Tibial nerve (tissue), 4 donors: ENCODE measurements at regions not wholly inside any gene's neighbourhood (a gene's known extent, or its start where the extent isn't known, plus 50 kb on each side); places are given as distances from the start of the nearest gene placed in this dataset.

Source experiments
- DNase-seq, 2 donors: peaks; one replicate each; pipeline ENCODE4 v3.0.0-alpha.2; 2019; ENCODE audit warnings: low spot score in 2 of 2
- H3K27ac ChIP-seq, 4 donors: fragments of 200-600 bp; sonication (generic) in 3 of 4; one replicate each; pipeline ENCODE4 v1.5.1; 2017 to 2019; ENCODE audit warnings: mild to moderate bottlenecking in 1 of 4
- H3K27me3 ChIP-seq, 2 donors: fragments of 200-600 bp; sonication (generic) in 1 of 2; one replicate each; pipeline versions ENCODE4 v1.5.1 to v1.6.0; 2017 to 2019
- H3K36me3 ChIP-seq, 3 donors: fragments of 200-600 bp; sonication (generic); one replicate each; pipeline ENCODE4 v1.5.1; 2018 to 2019
- H3K4me1 ChIP-seq, 4 donors: fragments of 200-600 bp; sonication (generic) in 3 of 4; one replicate each; pipeline ENCODE4 v1.5.1; 2017 to 2019
- H3K4me3 ChIP-seq, 4 donors: fragments of 200-600 bp; sonication (generic) in 3 of 4; one replicate each; pipeline ENCODE4 v1.5.1; 2017 to 2019; ENCODE audit warnings: mild to moderate bottlenecking in 1 of 4, moderate library complexity in 1 of 4
- H3K9me3 ChIP-seq, 4 donors: fragments of 200-600 bp; sonication (generic) in 3 of 4; one replicate each; pipeline ENCODE4 v1.5.1; 2017 to 2019
- CTCF ChIP-seq, 5 experiments: fragments of 200-600 bp in 3 of 5; fragments of 450-650 bp in 2 of 5; sonication (generic) in 3 of 5; IDR thresholded peaks; one replicate each; pipeline ENCODE4 v1.5.1; 2016 to 2019; ENCODE audit warnings: antibody characterized with exemption in 5 of 5, mild to moderate bottlenecking in 3 of 5, moderate library complexity in 2 of 5
- EP300 ChIP-seq, 2 donors: sonication (generic); formaldehyde crosslinking; IDR thresholded peaks; one replicate each; pipeline ENCODE4 v1.6.1; 2017; ENCODE audit warnings: antibody characterized with exemption in 2 of 2, mild to moderate bottlenecking in 1 of 2
- POLR2A ChIP-seq, 2 donors: fragments of 450-650 bp; IDR thresholded peaks; one replicate each; pipeline ENCODE4 v1.6.1; 2017; ENCODE audit warnings: antibody characterized with exemption in 2 of 2, mild to moderate bottlenecking in 2 of 2, moderate library complexity in 2 of 2
- WGBS, 2 donors: methylation state at CpG; one replicate each; pipeline ENCODE4 v1.1.5; 2018; 5-methylcytosine and 5-hydroxymethylcytosine counted together

- no peaks in the 10 kb centered on the region for H3K9me3 ChIP-seq
- H3K36me3 ChIP-seq = no peaks in the 10 kb centered on the region
- no peak for TF ChIP-seq POLR2A (IDR thresholded peaks at IDR 0.05)
- no peak for TF ChIP-seq EP300 (IDR thresholded peaks at IDR 0.05)
- TF ChIP-seq CTCF (IDR thresholded peaks at IDR 0.05) = no peak
- WGBS, 2 donors = 40 to 43% methylated on average over 2 of the region's 2 CpGs
- no peaks in the 10 kb centered on the region for H3K27me3 ChIP-seq
- no peak overlapping the region for H3K27ac ChIP-seq
- no peak for DNase-seq
- H3K4me3 ChIP-seq = no peak overlapping the region
- H3K4me1 ChIP-seq = no peaks in the 10 kb centered on the region
Measured at GRCh38 chr18:1480309-1480708, 575.6 kb downstream of the ADCYAP1 start.

GRCh38 chr18:1481577-1481976, 576.9 kb downstream of the ADCYAP1 start:
- Histone ChIP-seq H3K9me3 (no peaks in the 10 kb centered on the region), H3K4me3 (no peak overlapping the region), H3K4me1 (no peaks in the 10 kb centered on the region), H3K27ac (no peak overlapping the region), H3K36me3 (no peaks in the 10 kb centered on the region), H3K27me3 (no peaks in the 10 kb centered on the region)
- no peak for TF ChIP-seq CTCF (IDR thresholded peaks at IDR 0.05)
- DNase-seq = no peak
- WGBS, 2 donors = 69 to 77% methylated on average over 1 of the region's 1 CpG

GRCh38 chr18:1483385-1483784, 578.7 kb downstream of the ADCYAP1 start:
- Histone ChIP-seq H3K27me3 (no peaks in the 10 kb centered on the region), H3K9me3 (no peaks in the 10 kb centered on the region), H3K4me1 (no peaks in the 10 kb centered on the region), H3K4me3 (no peak overlapping the region), H3K27ac (no peak overlapping the region), H3K36me3 (no peaks in the 10 kb centered on the region)
- TF ChIP-seq POLR2A (IDR thresholded peaks at IDR 0.05) (no peak), EP300 (IDR thresholded peaks at IDR 0.05) (no peak), CTCF (IDR thresholded peaks at IDR 0.05) (no peak)
- DNase-seq = no peak

GRCh38 chr18:1487457-1487856, 582.8 kb downstream of the ADCYAP1 start:
- Histone ChIP-seq H3K9me3 (no peaks in the 10 kb centered on the region), H3K36me3 (no peaks in the 10 kb centered on the region), H3K4me3 (no peak overlapping the region), H3K4me1 (no peaks in the 10 kb centered on the region), H3K27ac (no peak overlapping the region), H3K27me3 (no peaks in the 10 kb centered on the region)
- WGBS, 2 donors = 82 to 90% methylated on average over 2 of the region's 2 CpGs
- TF ChIP-seq POLR2A (IDR thresholded peaks at IDR 0.05) (no peak), CTCF (IDR thresholded peaks at IDR 0.05) (no peak), EP300 (IDR thresholded peaks at IDR 0.05) (no peak)
- no peak for DNase-seq

GRCh38 chr18:1488394-1488793, 583.7 kb downstream of the ADCYAP1 start:
- DNase-seq = no peak
- TF ChIP-seq POLR2A (IDR thresholded peaks at IDR 0.05) (no peak), EP300 (IDR thresholded peaks at IDR 0.05) (no peak), CTCF (IDR thresholded peaks at IDR 0.05) (no peak)
- WGBS, 2 donors = 84 to 89% methylated on average over 4 of the region's 4 CpGs

More at GRCh38 chr18:1488394-1488793, 583.7 kb downstream of the ADCYAP1 start:
- no peak overlapping the region for H3K27ac ChIP-seq
- H3K9me3 ChIP-seq = no peaks in the 10 kb centered on the region
- H3K4me3 ChIP-seq = no peak overlapping the region
- H3K27me3 ChIP-seq = no peaks in the 10 kb centered on the region
- no peaks in the 10 kb centered on the region for H3K36me3 ChIP-seq
- no peaks in the 10 kb centered on the region for H3K4me1 ChIP-seq
